ENCODE measurements at regions not wholly inside any gene's neighbourhood (a gene's known extent, or its start where the extent isn't known, plus 50 kb on each side); places are given as distances from the start of the nearest gene placed in this dataset.

- Histone ChIP-seq H3K4me3 (no peak overlapping the region), H3K9me3 (no peaks in the 10 kb centered on the region), H3K36me3 (ENCODE audit: insufficient read depth in 1 of 2, low read depth in 1 of 2) (no peaks in the 10 kb centered on the region), H3K4me1 (no peaks in the 10 kb centered on the region), H3K27ac (no peak overlapping the region), H3K27me3 (ENCODE audit: insufficient read depth in 3 of 3, low read length in 2 of 3) (peaks cover 0 to 8% (median 0%) of the 10 kb centered on the region in 3 donors)
- 15 to 17% (median 16%) methylated on average over 4 of the region's 4 CpGs for WGBS, 3 donors
- intact Hi-C loops (cut with DNase I): no loop called here
- TF ChIP-seq, protein P1, sequence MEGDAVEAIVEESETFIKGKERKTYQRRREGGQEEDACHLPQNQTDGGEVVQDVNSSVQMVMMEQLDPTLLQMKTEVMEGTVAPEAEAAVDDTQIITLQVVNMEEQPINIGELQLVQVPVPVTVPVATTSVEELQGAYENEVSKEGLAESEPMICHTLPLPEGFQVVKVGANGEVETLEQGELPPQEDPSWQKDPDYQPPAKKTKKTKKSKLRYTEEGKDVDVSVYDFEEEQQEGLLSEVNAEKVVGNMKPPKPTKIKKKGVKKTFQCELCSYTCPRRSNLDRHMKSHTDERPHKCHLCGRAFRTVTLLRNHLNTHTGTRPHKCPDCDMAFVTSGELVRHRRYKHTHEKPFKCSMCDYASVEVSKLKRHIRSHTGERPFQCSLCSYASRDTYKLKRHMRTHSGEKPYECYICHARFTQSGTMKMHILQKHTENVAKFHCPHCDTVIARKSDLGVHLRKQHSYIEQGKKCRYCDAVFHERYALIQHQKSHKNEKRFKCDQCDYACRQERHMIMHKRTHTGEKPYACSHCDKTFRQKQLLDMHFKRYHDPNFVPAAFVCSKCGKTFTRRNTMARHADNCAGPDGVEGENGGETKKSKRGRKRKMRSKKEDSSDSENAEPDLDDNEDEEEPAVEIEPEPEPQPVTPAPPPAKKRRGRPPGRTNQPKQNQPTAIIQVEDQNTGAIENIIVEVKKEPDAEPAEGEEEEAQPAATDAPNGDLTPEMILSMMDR (IDR thresholded peaks at IDR 0.05): no peak
- DNase-seq: no peak
- no peak for ATAC-seq
Observed at GRCh38 chr10:28410420-28411135, 107.7 kb upstream of the MPP7 start.

- no peak for ATAC-seq
- Histone ChIP-seq H3K36me3 (ENCODE audit: insufficient read depth in 1 of 2, low read depth in 1 of 2) (no peaks in the 10 kb centered on the region), H3K4me3 (no peak overlapping the region), H3K9me3 (no peaks in the 10 kb centered on the region), H3K27ac (no peak overlapping the region), H3K4me1 (no peaks in the 10 kb centered on the region), H3K27me3 (ENCODE audit: insufficient read depth in 3 of 3, low read length in 2 of 3) (peaks cover 0 to 8% (median 0%) of the 10 kb centered on the region in 3 donors)
- no peak for DNase-seq
- TF ChIP-seq, protein P1 (IDR thresholded peaks at IDR 0.05): no peak
- 78 to 83% (median 81%) methylated on average over 6 of the region's 6 CpGs for WGBS, 3 donors
- intact Hi-C loops (cut with DNase I): no loop called here
Observed at GRCh38 chr10:28411136-28411460, 108.2 kb upstream of the MPP7 start.

- DNase-seq (no peak), ATAC-seq (no peak)
- H3K27me3 ChIP-seq (ENCODE audit: insufficient read depth in 3 of 3, low read length in 2 of 3): peaks cover 0 to 8% (median 0%) of the 10 kb centered on the region in 3 donors
- H3K27ac ChIP-seq: no peak overlapping the region
- 70 to 76% (median 76%) methylated on average over 4 of the region's 4 CpGs for WGBS, 3 donors
- H3K36me3 ChIP-seq (ENCODE audit: insufficient read depth in 1 of 2, low read depth in 1 of 2): no peaks in the 10 kb centered on the region
- intact Hi-C loops (cut with DNase I): no loop called here
- no peak overlapping the region for H3K4me3 ChIP-seq
- TF ChIP-seq, protein P1 (IDR thresholded peaks at IDR 0.05): no peak
- no peaks in the 10 kb centered on the region for H3K4me1 ChIP-seq
- H3K9me3 ChIP-seq: no peaks in the 10 kb centered on the region
Observed at GRCh38 chr10:28411648-28412047, 108.8 kb upstream of the MPP7 start.

- intact Hi-C loops (cut with DNase I): no loop called here
- 70 to 83% (median 77%) methylated on average over 2 of the region's 2 CpGs for WGBS, 3 donors
- ATAC-seq: no peak
Observed at GRCh38 chr10:28418069-28418468, 114.8 kb upstream of the WAC start.

More at GRCh38 chr10:28418069-28418468, 114.8 kb upstream of the WAC start:
- no peaks in the 10 kb centered on the region for H3K9me3 ChIP-seq
- TF ChIP-seq, protein P1 (IDR thresholded peaks at IDR 0.05): no peak
- no peaks in the 10 kb centered on the region for H3K4me1 ChIP-seq
- no peak overlapping the region for H3K4me3 ChIP-seq
- H3K27ac ChIP-seq: no peak overlapping the region
- no peaks in the 10 kb centered on the region for H3K36me3 ChIP-seq (ENCODE audit: insufficient read depth in 1 of 2, low read depth in 1 of 2)
- DNase-seq: no peak
- no peaks in the 10 kb centered on the region for H3K27me3 ChIP-seq (ENCODE audit: insufficient read depth in 3 of 3, low read length in 2 of 3)
